ENCODE measurements at regions not wholly inside any gene's neighbourhood (a gene's known extent, or its start where the extent isn't known, plus 50 kb on each side); places are given as distances from the start of the nearest gene placed in this dataset.

GRCh38 chr12:66971816-66972215 lies 292.9 kb upstream of the GRIP1 start:
- WGBS, 4 donors: 73 to 91% (median 85%) methylated on average over 5 of the region's 5 CpGs
- Histone ChIP-seq H3K27ac (no peak overlapping the region), H3K27me3 (no peaks in the 10 kb centered on the region), H3K4me3 (no peak overlapping the region), H3K4me1 (no peaks in the 10 kb centered on the region), H3K36me3 (no peaks in the 10 kb centered on the region), H3K9me3 (no peaks in the 10 kb centered on the region)
- ATAC-seq (no peak), DNase-seq (no peak)
- TF ChIP-seq POLR2A (IDR thresholded peaks at IDR 0.05): no peak
- TF ChIP-seq, protein P1, sequence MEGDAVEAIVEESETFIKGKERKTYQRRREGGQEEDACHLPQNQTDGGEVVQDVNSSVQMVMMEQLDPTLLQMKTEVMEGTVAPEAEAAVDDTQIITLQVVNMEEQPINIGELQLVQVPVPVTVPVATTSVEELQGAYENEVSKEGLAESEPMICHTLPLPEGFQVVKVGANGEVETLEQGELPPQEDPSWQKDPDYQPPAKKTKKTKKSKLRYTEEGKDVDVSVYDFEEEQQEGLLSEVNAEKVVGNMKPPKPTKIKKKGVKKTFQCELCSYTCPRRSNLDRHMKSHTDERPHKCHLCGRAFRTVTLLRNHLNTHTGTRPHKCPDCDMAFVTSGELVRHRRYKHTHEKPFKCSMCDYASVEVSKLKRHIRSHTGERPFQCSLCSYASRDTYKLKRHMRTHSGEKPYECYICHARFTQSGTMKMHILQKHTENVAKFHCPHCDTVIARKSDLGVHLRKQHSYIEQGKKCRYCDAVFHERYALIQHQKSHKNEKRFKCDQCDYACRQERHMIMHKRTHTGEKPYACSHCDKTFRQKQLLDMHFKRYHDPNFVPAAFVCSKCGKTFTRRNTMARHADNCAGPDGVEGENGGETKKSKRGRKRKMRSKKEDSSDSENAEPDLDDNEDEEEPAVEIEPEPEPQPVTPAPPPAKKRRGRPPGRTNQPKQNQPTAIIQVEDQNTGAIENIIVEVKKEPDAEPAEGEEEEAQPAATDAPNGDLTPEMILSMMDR (IDR thresholded peaks at IDR 0.05): no peak
- intact Hi-C loops (cut with DNase I): no loop called here

DNA sequence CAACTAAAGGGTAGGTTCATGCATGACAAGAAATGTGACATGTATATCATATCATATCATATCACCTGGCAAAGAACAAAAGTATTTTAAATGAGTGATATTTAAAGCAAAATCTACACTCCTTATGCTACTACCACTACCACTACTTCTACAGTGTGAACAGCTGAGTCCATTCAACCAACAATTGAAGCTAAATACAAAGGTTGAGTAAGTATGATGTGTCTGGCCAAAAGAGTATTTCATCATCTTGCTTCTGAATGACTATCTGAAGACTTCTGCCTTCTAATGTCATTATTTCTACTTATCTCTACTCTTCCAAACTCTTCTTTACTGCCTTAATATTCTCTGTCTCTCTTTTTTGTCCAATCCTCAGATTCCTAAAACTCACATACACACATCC lies 292.6 kb upstream of the CAND1 start:
- intact Hi-C loops (cut with DNase I): no loop called here

GRCh38 chr12:66978802-66979201 lies 290.4 kb upstream of the CAND1 start:
- Histone ChIP-seq H3K36me3 (no peaks in the 10 kb centered on the region), H3K9me3 (peaks cover 0 to 5% (median 0%) of the 10 kb centered on the region in 12 donors), H3K4me1 (no peaks in the 10 kb centered on the region), H3K27me3 (peaks cover 0 to 5% (median 0%) of the 10 kb centered on the region in 9 donors), H3K27ac (no peak overlapping the region), H3K4me3 (no peak overlapping the region)
- 46 to 75% (median 54%) methylated on average over 1 of the region's 1 CpG for WGBS, 4 donors
- DNase-seq: no peak
- intact Hi-C loops (cut with DNase I): no loop called here
- no peak for ATAC-seq
- no peak for TF ChIP-seq POLR2A (IDR thresholded peaks at IDR 0.05)
- TF ChIP-seq, protein P1 (IDR thresholded peaks at IDR 0.05): no peak

More for the DNA sequence above, 292.6 kb upstream of the CAND1 start:
- ATAC-seq: no peak
- no peak overlapping the region for H3K27ac ChIP-seq
- H3K27me3 ChIP-seq: peaks cover 0 to 5% (median 0%) of the 10 kb centered on the region in 9 donors
- no peaks in the 10 kb centered on the region for H3K4me1 ChIP-seq
- no peaks in the 10 kb centered on the region for H3K36me3 ChIP-seq
- TF ChIP-seq, protein P1 (IDR thresholded peaks at IDR 0.05): no peak
- TF ChIP-seq POLR2A (IDR thresholded peaks at IDR 0.05): no peak
- no peak for DNase-seq
- H3K9me3 ChIP-seq: no peaks in the 10 kb centered on the region
- no peak overlapping the region for H3K4me3 ChIP-seq

DNA sequence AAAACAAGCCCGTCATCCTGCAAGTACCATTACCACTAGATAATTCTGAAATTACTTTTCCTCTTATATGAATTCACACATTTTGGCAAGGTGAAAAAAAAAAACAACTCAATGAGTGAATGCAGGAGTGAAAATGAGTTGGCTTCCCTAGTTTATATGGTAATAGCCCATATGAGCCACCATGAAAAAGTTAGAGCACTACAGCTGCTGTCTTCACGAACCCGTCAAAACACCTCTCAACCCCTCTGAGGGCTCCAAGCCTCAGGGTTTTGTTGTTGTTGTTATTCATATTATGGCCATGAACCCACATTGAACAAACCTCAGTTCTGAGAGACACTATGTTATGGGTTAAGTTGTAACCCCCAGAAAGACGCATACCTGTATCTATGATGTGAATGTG lies 289.9 kb upstream of the CAND1 start:
- WGBS, 4 donors: 84 to 89% (median 87%) methylated on average over 4 of the region's 4 CpGs
- intact Hi-C loops (cut with DNase I): no loop called here
- TF ChIP-seq POLR2A (IDR thresholded peaks at IDR 0.05): no peak
- TF ChIP-seq, protein P1 (IDR thresholded peaks at IDR 0.05): no peak
- H3K4me1 ChIP-seq: no peaks in the 10 kb centered on the region
- H3K9me3 ChIP-seq: peaks cover 0 to 5% (median 0%) of the 10 kb centered on the region in 12 donors
- no peak for DNase-seq
- H3K36me3 ChIP-seq: no peaks in the 10 kb centered on the region
- no peak for ATAC-seq
- peaks cover 0 to 5% (median 0%) of the 10 kb centered on the region in 9 donors for H3K27me3 ChIP-seq
- H3K4me3 ChIP-seq: no peak overlapping the region
- no peak overlapping the region for H3K27ac ChIP-seq
